SK-N-MC (cell line): ENCODE measurements at regions not wholly inside any gene's neighbourhood (a gene's known extent, or its start where the extent isn't known, plus 50 kb on each side); places are given as distances from the start of the nearest gene placed in this dataset.

ENCODE experiments used
- EZH2 ChIP-seq: fragments of 200-600 bp; sonication (generic); IDR thresholded peaks from one replicate; pipeline ENCODE4 v1.6.1; 2017; ENCODE audit warnings: antibody characterized with exemption
- POLR2AphosphoS5 ChIP-seq: IDR thresholded peaks from 2 replicates; pipeline ENCODE4 v1.6.1; 2012; ENCODE audit warnings: mild to moderate bottlenecking, low read depth, low read length, borderline replicate concordance

GRCh38 chr18:41558715-41559114 is 396.3 kb upstream of the PIK3C3 start:
- TF ChIP-seq POLR2AphosphoS5: no peak
- no peak for TF ChIP-seq EZH2
